OCI-LY1 (cell line): ENCODE measurements at regions not wholly inside any gene's neighbourhood (a gene's known extent, or its start where the extent isn't known, plus 50 kb on each side); places are given as distances from the start of the nearest gene placed in this dataset.

Experiments used
- H2AFZ ChIP-seq: fragments of 200-600 bp; sonication (generic), shearing (Covaris generic); 2 replicates; pipeline ENCODE4 v1.6.0; 2014; ENCODE audit warnings: antibody characterized with exemption, mild to moderate bottlenecking, low read length
- H3F3A ChIP-seq: fragments of 200-600 bp; sonication (generic), shearing (Covaris generic); 2 replicates; pipeline ENCODE4 v1.6.0; 2014; ENCODE audit warnings: mild to moderate bottlenecking, antibody characterized with exemption, low read length, moderate library complexity; ENCODE audit not compliant: insufficient read depth
- H3K27ac ChIP-seq: fragments of 200-600 bp; sonication (generic); 2 replicates; pipeline ENCODE4 v1.5.1; 2014; ENCODE audit warnings: low read length, mixed run types, mild to moderate bottlenecking, low read depth; ENCODE audit not compliant: poor library complexity, severe bottlenecking
- H3K27me3 ChIP-seq: fragments of 200-600 bp; sonication (generic); 2 replicates; pipeline ENCODE4 v1.6.0; 2014; ENCODE audit warnings: antibody characterized with exemption, mild to moderate bottlenecking, low read length, moderate library complexity; ENCODE audit not compliant: insufficient read depth
- H3K36me3 ChIP-seq: fragments of 200-600 bp; sonication (generic); 2 replicates; pipeline ENCODE4 v1.6.1; 2014; ENCODE audit warnings: mild to moderate bottlenecking, antibody characterized with exemption, low read length, moderate library complexity, mixed read lengths; ENCODE audit not compliant: insufficient read depth
- H3K4me1 ChIP-seq: fragments of 200-600 bp; sonication (generic); 2 replicates; pipeline ENCODE4 v1.5.1; 2014; ENCODE audit warnings: mild to moderate bottlenecking, low read length, moderate library complexity; ENCODE audit not compliant: insufficient read depth, severe bottlenecking
- H3K4me2 ChIP-seq: fragments of 200-600 bp; sonication (generic), shearing (Covaris generic); 2 replicates; pipeline ENCODE4 v1.6.1; 2014; ENCODE audit warnings: low read length
- H3K4me3 ChIP-seq: fragments of 200-600 bp; sonication (generic); 2 replicates; pipeline ENCODE4 v1.5.1; 2014; ENCODE audit warnings: low read length, low read depth, mild to moderate bottlenecking, mixed read lengths; ENCODE audit not compliant: poor library complexity, severe bottlenecking
- H3K79me2 ChIP-seq: fragments of 200-600 bp; shearing (Covaris generic); 2 replicates; pipeline ENCODE4 v1.6.1; 2016; ENCODE audit warnings: mixed run types, low read length, mixed read lengths; ENCODE audit not compliant: insufficient read depth
- H3K9ac ChIP-seq: fragments of 200-600 bp; sonication (generic), shearing (Covaris generic); 2 replicates; pipeline ENCODE4 v1.6.1; 2014; ENCODE audit warnings: mild to moderate bottlenecking, low read length, mixed read lengths
- H3K9me2 ChIP-seq: fragments of 200-600 bp; sonication (generic), shearing (Covaris generic); 2 replicates; pipeline ENCODE4 v1.6.1; 2014; ENCODE audit warnings: low read depth, mild to moderate bottlenecking, low read length, mixed read lengths
- H3K9me3 ChIP-seq: fragments of 200-600 bp; shearing (Covaris generic); 2 replicates; pipeline ENCODE4 v1.6.1; 2014; ENCODE audit warnings: low read length, mixed read lengths
- H4K20me1 ChIP-seq: fragments of 200-600 bp; sonication (generic), shearing (Covaris generic); 2 replicates; pipeline ENCODE4 v1.6.0; 2016; ENCODE audit warnings: mild to moderate bottlenecking, low read length; ENCODE audit not compliant: insufficient read depth
- EZH2 ChIP-seq: fragments of 200-600 bp; sonication (generic), shearing (Covaris generic); IDR thresholded peaks from 2 replicates; pipeline ENCODE4 v1.8.0; 2017; ENCODE audit warnings: borderline replicate concordance, mixed run types, mild to moderate bottlenecking, antibody characterized with exemption, low read length, moderate library complexity, mixed read lengths
- TF ChIP-seq, protein P1 (sequence below): fragments of 200-600 bp; sonication (generic), shearing (Covaris generic); IDR thresholded peaks from 2 replicates; pipeline ENCODE4 v1.5.1; 2017; ENCODE audit warnings: mild to moderate bottlenecking, antibody characterized with exemption, low read length, moderate library complexity, mixed read lengths

DNA sequence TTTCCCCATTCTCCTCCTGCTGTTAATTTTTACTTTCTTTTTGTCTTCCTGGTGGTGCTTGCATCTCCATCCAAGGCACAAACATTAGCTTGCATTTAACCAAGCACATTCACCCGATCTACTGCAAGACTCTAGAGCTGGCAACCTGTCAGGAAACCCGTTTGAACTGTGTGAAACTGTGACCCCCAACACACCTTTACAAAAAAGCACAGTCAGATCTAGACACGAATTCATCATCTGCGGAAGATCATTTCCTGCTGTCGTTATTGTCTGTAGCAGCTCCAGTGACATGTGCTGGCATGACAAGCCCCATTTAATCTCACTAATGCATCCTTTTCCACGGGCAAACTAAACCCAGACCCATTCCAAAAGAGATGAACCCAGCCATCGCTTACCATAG, 340.5 kb downstream of the VRK1 start:
- Histone ChIP-seq H3K4me3 (no peak overlapping the region), H2AFZ (no peak overlapping the region), H3F3A (no peaks in the 10 kb centered on the region), H3K36me3 (no peaks in the 10 kb centered on the region), H3K27ac (no peak overlapping the region), H4K20me1 (no peaks in the 10 kb centered on the region), H3K9me3 (no peaks in the 10 kb centered on the region), H3K9me2 (no peaks in the 10 kb centered on the region), H3K4me1 (no peaks in the 10 kb centered on the region), H3K27me3 (no peaks in the 10 kb centered on the region), H3K79me2 (no peaks in the 10 kb centered on the region), H3K9ac (no peak overlapping the region), H3K4me2 (no peak overlapping the region)
- TF ChIP-seq EZH2: no peak
- TF ChIP-seq, protein P1, sequence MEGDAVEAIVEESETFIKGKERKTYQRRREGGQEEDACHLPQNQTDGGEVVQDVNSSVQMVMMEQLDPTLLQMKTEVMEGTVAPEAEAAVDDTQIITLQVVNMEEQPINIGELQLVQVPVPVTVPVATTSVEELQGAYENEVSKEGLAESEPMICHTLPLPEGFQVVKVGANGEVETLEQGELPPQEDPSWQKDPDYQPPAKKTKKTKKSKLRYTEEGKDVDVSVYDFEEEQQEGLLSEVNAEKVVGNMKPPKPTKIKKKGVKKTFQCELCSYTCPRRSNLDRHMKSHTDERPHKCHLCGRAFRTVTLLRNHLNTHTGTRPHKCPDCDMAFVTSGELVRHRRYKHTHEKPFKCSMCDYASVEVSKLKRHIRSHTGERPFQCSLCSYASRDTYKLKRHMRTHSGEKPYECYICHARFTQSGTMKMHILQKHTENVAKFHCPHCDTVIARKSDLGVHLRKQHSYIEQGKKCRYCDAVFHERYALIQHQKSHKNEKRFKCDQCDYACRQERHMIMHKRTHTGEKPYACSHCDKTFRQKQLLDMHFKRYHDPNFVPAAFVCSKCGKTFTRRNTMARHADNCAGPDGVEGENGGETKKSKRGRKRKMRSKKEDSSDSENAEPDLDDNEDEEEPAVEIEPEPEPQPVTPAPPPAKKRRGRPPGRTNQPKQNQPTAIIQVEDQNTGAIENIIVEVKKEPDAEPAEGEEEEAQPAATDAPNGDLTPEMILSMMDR: no peak

DNA sequence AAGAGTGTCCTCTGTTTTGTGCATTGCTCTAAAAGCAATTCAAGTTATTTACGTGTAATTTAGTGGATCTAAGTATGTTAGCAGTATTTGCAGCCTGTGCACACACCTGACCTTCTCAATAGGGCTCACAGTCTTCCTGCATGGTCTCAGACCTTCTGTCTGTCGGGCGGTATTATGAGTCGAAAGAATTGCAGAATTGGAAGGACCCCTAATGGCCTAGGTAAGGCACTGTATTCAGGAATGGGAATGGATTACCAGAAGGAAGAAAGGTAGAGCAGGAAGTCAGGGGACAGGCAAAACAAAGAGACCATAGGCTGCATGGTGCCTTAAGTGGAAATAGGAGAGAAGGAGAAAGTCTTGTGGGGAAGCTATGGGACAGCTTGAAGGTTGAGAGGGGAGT, 341.6 kb downstream of the VRK1 start:
- Histone ChIP-seq H3K9me2 (no peaks in the 10 kb centered on the region), H3K27ac (no peak overlapping the region), H3F3A (no peaks in the 10 kb centered on the region), H3K9ac (no peak overlapping the region), H3K27me3 (no peaks in the 10 kb centered on the region), H3K36me3 (no peaks in the 10 kb centered on the region), H3K4me2 (no peak overlapping the region), H2AFZ (no peak overlapping the region), H3K79me2 (no peaks in the 10 kb centered on the region), H3K4me3 (no peak overlapping the region), H3K9me3 (no peaks in the 10 kb centered on the region), H4K20me1 (no peaks in the 10 kb centered on the region), H3K4me1 (no peaks in the 10 kb centered on the region)
- TF ChIP-seq, protein P1: no peak
- no peak for TF ChIP-seq EZH2

DNA sequence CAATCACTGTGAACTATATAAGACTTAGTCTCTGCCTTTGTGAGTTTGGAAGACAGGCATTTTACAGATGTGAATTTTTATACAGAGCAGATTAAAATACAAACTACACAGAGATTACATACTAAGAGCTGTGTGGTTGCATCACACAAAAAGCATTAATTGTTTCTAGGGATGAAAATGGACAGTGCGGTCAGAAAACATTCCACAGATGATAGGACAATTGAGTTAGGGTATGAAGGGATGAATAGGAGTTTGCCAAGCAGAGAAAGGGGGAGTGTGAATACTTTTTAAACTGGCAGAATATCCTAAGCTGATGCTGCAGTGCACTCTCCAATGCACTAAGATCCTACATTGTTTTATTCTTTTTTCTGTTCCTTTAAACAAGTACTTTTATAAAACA, 345.8 kb downstream of the VRK1 start:
- Histone ChIP-seq H3K4me3 (no peak overlapping the region), H3K9me2 (no peaks in the 10 kb centered on the region)

More for the DNA sequence above, 345.8 kb downstream of the VRK1 start:
- Histone ChIP-seq H3F3A (no peaks in the 10 kb centered on the region), H2AFZ (no peak overlapping the region), H3K9ac (no peak overlapping the region), H3K27me3 (no peaks in the 10 kb centered on the region), H3K79me2 (no peaks in the 10 kb centered on the region), H3K4me2 (no peak overlapping the region), H3K9me3 (no peaks in the 10 kb centered on the region), H4K20me1 (no peaks in the 10 kb centered on the region), H3K4me1 (no peaks in the 10 kb centered on the region), H3K36me3 (no peaks in the 10 kb centered on the region), H3K27ac (no peak overlapping the region)
- TF ChIP-seq, protein P1: no peak
- no peak for TF ChIP-seq EZH2
